IPS-20b (cell line): ENCODE measurements at regions not wholly inside any gene's neighbourhood (a gene's known extent, or its start where the extent isn't known, plus 50 kb on each side); places are given as distances from the start of the nearest gene placed in this dataset.

Source experiments
- H3K27ac ChIP-seq: one replicate; pipeline ENCODE4 v1.5.1; 2013; ENCODE audit warnings: low read length
- H3K27me3 ChIP-seq: 2 replicates; pipeline ENCODE4 v1.6.1; 2013; ENCODE audit warnings: mild to moderate bottlenecking, low read length, inconsistent platforms; ENCODE audit not compliant: insufficient read depth
- H3K36me3 ChIP-seq: 2 replicates; pipeline ENCODE4 v1.6.1; 2013; ENCODE audit warnings: low read depth, mild to moderate bottlenecking, inconsistent platforms, low read length, moderate library complexity; ENCODE audit not compliant: insufficient read depth
- H3K4me1 ChIP-seq: 2 replicates; pipeline ENCODE4 v1.6.1; 2013; ENCODE audit warnings: mild to moderate bottlenecking, control low read depth, inconsistent platforms, low read length, moderate library complexity; ENCODE audit not compliant: insufficient read depth
- H3K4me3 ChIP-seq: 2 replicates; pipeline ENCODE4 v1.5.1; 2013; ENCODE audit warnings: mild to moderate bottlenecking, low read length, inconsistent platforms
- H3K9ac ChIP-seq: 2 replicates; pipeline ENCODE4 v1.6.1; 2013; ENCODE audit warnings: low read depth, mild to moderate bottlenecking, inconsistent platforms, low read length, moderate library complexity
- H3K9me3 ChIP-seq: 2 replicates; pipeline ENCODE4 v1.6.1; 2013; ENCODE audit warnings: mild to moderate bottlenecking, low read depth, low read length, inconsistent platforms; ENCODE audit not compliant: insufficient read depth

- H3K9me3 ChIP-seq: peaks cover 3% of the 10 kb centered on the region; the same call in 1 of the 2 replicates
- H3K36me3 ChIP-seq: no peaks in the 10 kb centered on the region
- no peak overlapping the region for H3K27ac ChIP-seq
- H3K27me3 ChIP-seq: no peaks in the 10 kb centered on the region
- no peak overlapping the region for H3K4me3 ChIP-seq
- H3K9ac ChIP-seq: no peak overlapping the region
- peaks cover 5% of the 10 kb centered on the region; the same call in 1 of the 2 replicates for H3K4me1 ChIP-seq
Observed at GRCh38 chr15:59953392-59953883, 50.7 kb upstream of the FOXB1 start.

GRCh38 chr15:59952960-59953359 lies 51.2 kb upstream of the FOXB1 start:
- Histone ChIP-seq H3K9me3 (no peaks in the 10 kb centered on the region), H3K27ac (no peak overlapping the region), H3K4me3 (no peak overlapping the region), H3K4me1 (peaks cover 5% of the 10 kb centered on the region; the same call in 1 of the 2 replicates), H3K36me3 (no peaks in the 10 kb centered on the region), H3K27me3 (no peaks in the 10 kb centered on the region), H3K9ac (no peak overlapping the region)

- Histone ChIP-seq H3K36me3 (no peaks in the 10 kb centered on the region), H3K4me1 (peaks cover 5% of the 10 kb centered on the region; the same call in 1 of the 2 replicates), H3K4me3 (no peak overlapping the region), H3K9ac (no peak overlapping the region), H3K27me3 (no peaks in the 10 kb centered on the region), H3K27ac (no peak overlapping the region), H3K9me3 (no peaks in the 10 kb centered on the region)
Observed at GRCh38 chr15:59950603-59951388, 53.3 kb upstream of the FOXB1 start.

GRCh38 chr15:59948924-59949613 lies 55.0 kb upstream of the FOXB1 start:
- Histone ChIP-seq H3K27me3 (no peaks in the 10 kb centered on the region), H3K27ac (no peak overlapping the region), H3K4me1 (peaks cover 5% of the 10 kb centered on the region; the same call in 1 of the 2 replicates), H3K36me3 (no peaks in the 10 kb centered on the region), H3K9ac (no peak overlapping the region), H3K9me3 (no peaks in the 10 kb centered on the region), H3K4me3 (no peak overlapping the region)

GRCh38 chr15:59946084-59946483 lies 58.0 kb upstream of the FOXB1 start:
- Histone ChIP-seq H3K27ac (no peak overlapping the region), H3K4me3 (no peak overlapping the region), H3K4me1 (peaks cover 11% of the 10 kb centered on the region; the same call in 1 of the 2 replicates), H3K9ac (no peak overlapping the region), H3K27me3 (no peaks in the 10 kb centered on the region), H3K9me3 (no peaks in the 10 kb centered on the region), H3K36me3 (no peaks in the 10 kb centered on the region)

- Histone ChIP-seq H3K4me3 (no peak overlapping the region), H3K9me3 (no peaks in the 10 kb centered on the region), H3K27me3 (no peaks in the 10 kb centered on the region), H3K27ac (no peak overlapping the region), H3K4me1 (peaks cover 12% of the 10 kb centered on the region; the same call in 1 of the 2 replicates), H3K36me3 (no peaks in the 10 kb centered on the region), H3K9ac (no peak overlapping the region)
Observed at GRCh38 chr15:59945036-59945435, 59.1 kb upstream of the FOXB1 start.

GRCh38 chr15:59941612-59942011 lies 62.5 kb upstream of the FOXB1 start:
- no peak overlapping the region for H3K4me3 ChIP-seq
- no peaks in the 10 kb centered on the region for H3K9me3 ChIP-seq
- H3K4me1 ChIP-seq: peaks cover 15% of the 10 kb centered on the region; the same call in 1 of the 2 replicates
- H3K9ac ChIP-seq: no peak overlapping the region
- no peak overlapping the region for H3K27ac ChIP-seq
- H3K27me3 ChIP-seq: no peaks in the 10 kb centered on the region
- H3K36me3 ChIP-seq: no peaks in the 10 kb centered on the region

- no peaks in the 10 kb centered on the region for H3K9me3 ChIP-seq
- H3K4me1 ChIP-seq: peaks cover 17% of the 10 kb centered on the region; the same call in 1 of the 2 replicates
- H3K4me3 ChIP-seq: no peak overlapping the region
- H3K9ac ChIP-seq: no peak overlapping the region
- no peaks in the 10 kb centered on the region for H3K27me3 ChIP-seq
- no peak overlapping the region for H3K27ac ChIP-seq
- H3K36me3 ChIP-seq: no peaks in the 10 kb centered on the region
Observed at GRCh38 chr15:59940928-59941327, 63.2 kb upstream of the FOXB1 start.

GRCh38 chr15:59940456-59940855 lies 63.7 kb upstream of the FOXB1 start:
- Histone ChIP-seq H3K27me3 (no peaks in the 10 kb centered on the region), H3K4me3 (no peak overlapping the region), H3K36me3 (no peaks in the 10 kb centered on the region)

GRCh38 chr15:59936741-59937140 lies 67.4 kb upstream of the FOXB1 start:
- Histone ChIP-seq H3K4me3 (no peak overlapping the region), H3K9ac (no peak overlapping the region), H3K27ac (no peak overlapping the region), H3K36me3 (no peaks in the 10 kb centered on the region), H3K9me3 (no peaks in the 10 kb centered on the region), H3K27me3 (no peaks in the 10 kb centered on the region), H3K4me1 (peaks cover 21% of the 10 kb centered on the region; the same call in 1 of the 2 replicates)

More at GRCh38 chr15:59940456-59940855, 63.7 kb upstream of the FOXB1 start:
- Histone ChIP-seq H3K9ac (no peak overlapping the region), H3K9me3 (no peaks in the 10 kb centered on the region), H3K27ac (no peak overlapping the region), H3K4me1 (peaks cover 17% of the 10 kb centered on the region; the same call in 1 of the 2 replicates)

GRCh38 chr15:59933607-59934006 lies 70.5 kb upstream of the FOXB1 start:
- Histone ChIP-seq H3K9ac (no peak overlapping the region), H3K27ac (no peak overlapping the region), H3K4me1 (peaks cover 13% of the 10 kb centered on the region; the same call in 1 of the 2 replicates), H3K36me3 (no peaks in the 10 kb centered on the region), H3K4me3 (no peak overlapping the region), H3K27me3 (no peaks in the 10 kb centered on the region), H3K9me3 (no peaks in the 10 kb centered on the region)
